HCT116 (cell line): ENCODE measurements at regions not wholly inside any gene's neighbourhood (a gene's known extent, or its start where the extent isn't known, plus 50 kb on each side); places are given as distances from the start of the nearest gene placed in this dataset.

Experiments
- ATAC-seq: fragments of 200-7000 bp; cut with Tn5 transposase; 2 replicates; pipeline ENCODE4 v1.9.1; 2020; ENCODE audit warnings: mild to moderate bottlenecking, moderate library complexity
- BruUV-seq: library from RNA; stranded (reverse); fragments of 400-500 nt; replicated peaks from 2 replicates; lab custom pipeline; 2021; lab: Mats Ljungman, UMichigan
- CTCF ChIA-PET: fragments of 300-600 bp; sonication (Branson Sonifier 250); formaldehyde crosslinking; loops from one replicate; lab custom pipeline; 2021; ENCODE audit warnings: antibody characterized with exemption; lab: Charles Lee
- POLR2A ChIA-PET: fragments of 300-600, 350-600 bp; sonication (Branson Sonifier 250); formaldehyde crosslinking; loops from one replicate; lab custom pipeline; 2021; ENCODE audit warnings: antibody characterized with exemption; lab: Charles Lee
- RAD21 ChIA-PET, 2 experiments: fragments of 300-600 bp; sonication (Branson Sonifier 250); formaldehyde crosslinking; loops; one replicate each; lab custom pipeline; 2023; ENCODE audit warnings: low total read pairs in 2 of 2; ENCODE audit not compliant: uncharacterized antibody in 2 of 2, unreplicated experiment in 2 of 2, low non-redundant PET in 1 of 2; lab: Charles Lee
- DNase-seq: peaks from one replicate; pipeline ENCODE4 v3.0.0-alpha.2; 2010; ENCODE audit warnings: low read depth, low spot score
- H2AFZ ChIP-seq: fragments of 200-600 bp; shearing (Covaris generic), sonication (generic); 2 replicates; pipeline ENCODE4 v1.6.1; 2017; ENCODE audit warnings: low read depth, mixed run types, mixed read lengths, antibody characterized with exemption, low read length; ENCODE audit not compliant: poor library complexity, severe bottlenecking
- H3K27ac ChIP-seq: 2 replicates; pipeline ENCODE4 v1.5.1; 2012; ENCODE audit warnings: low read depth, low read length
- H3K27me3 ChIP-seq: fragments of 200-600 bp; sonication (generic); 2 replicates; pipeline ENCODE4 v1.6.1; 2016; ENCODE audit warnings: mixed run types, low read length, mixed read lengths; ENCODE audit not compliant: insufficient read depth
- H3K36me3 ChIP-seq, 2 experiments: fragments of 200-500 bp in 1 of 2; fragments of 200-600 bp in 1 of 2; sonication (Bioruptor generic) in 1 of 2; sonication (generic) in 1 of 2; 2 replicates each; pipeline versions ENCODE4 v1.5.1 to v1.6.1; 2014 to 2016; ENCODE audit warnings: low read length in 2 of 2, inconsistent platforms in 1 of 2, mixed read lengths in 1 of 2, mixed run types in 1 of 2; ENCODE audit not compliant: insufficient read depth in 2 of 2, control insufficient read depth in 1 of 2
- H3K4me1 ChIP-seq, 2 experiments: fragments of 200-600 bp in 1 of 2; sonication (generic) in 1 of 2; 2 replicates each; pipeline versions ENCODE4 v1.5.1 to v1.6.1; 2012 to 2017; ENCODE audit warnings: low read length in 2 of 2, inconsistent platforms in 1 of 2, mild to moderate bottlenecking in 1 of 2, mixed read lengths in 1 of 2, mixed run types in 1 of 2, moderate library complexity in 1 of 2; ENCODE audit not compliant: insufficient read depth in 2 of 2, control insufficient read depth in 1 of 2
- H3K4me2 ChIP-seq: fragments of 200-600 bp; sonication (generic); 2 replicates; pipeline ENCODE4 v1.6.1; 2017; ENCODE audit warnings: mixed run types, low read length, mixed read lengths
- H3K4me3 ChIP-seq, 2 experiments: fragments of 200-600 bp in 1 of 2; sonication (generic) in 1 of 2; replicated peaks in 1 of 2; 2 replicates each; pipeline ENCODE4 v1.5.1; 2011 to 2016; ENCODE audit warnings: low read length in 2 of 2, control low read depth in 1 of 2, low read depth in 1 of 2, mild to moderate bottlenecking in 1 of 2, mixed read lengths in 1 of 2, mixed run types in 1 of 2
- H3K79me2 ChIP-seq: fragments of 200-600 bp; sonication (generic); 2 replicates; pipeline ENCODE4 v1.6.1; 2017; ENCODE audit warnings: mild to moderate bottlenecking, mixed run types, low read length, moderate library complexity, mixed read lengths; ENCODE audit not compliant: insufficient read depth
- H3K9ac ChIP-seq: fragments of 200-600 bp; sonication (generic); 2 replicates; pipeline ENCODE4 v1.6.1; 2016; ENCODE audit warnings: low read length, mixed read lengths
- H3K9me2 ChIP-seq: fragments of 200-600 bp; sonication (generic), shearing (Covaris generic); 2 replicates; pipeline ENCODE4 v1.6.1; 2017; ENCODE audit warnings: mixed run types, mild to moderate bottlenecking, moderate library complexity; ENCODE audit not compliant: insufficient read depth
- H3K9me3 ChIP-seq, 2 experiments: fragments of 200-500 bp in 1 of 2; fragments of 200-600 bp in 1 of 2; sonication (Bioruptor generic) in 1 of 2; sonication (generic) in 1 of 2; 2 replicates each; pipeline ENCODE4 v1.6.1; 2014 to 2017; ENCODE audit warnings: low read length in 2 of 2, mixed read lengths in 2 of 2, inconsistent platforms in 1 of 2, low read depth in 1 of 2, mild to moderate bottlenecking in 1 of 2, mixed run types in 1 of 2, moderate library complexity in 1 of 2; ENCODE audit not compliant: control insufficient read depth in 1 of 2, insufficient read depth in 1 of 2
- H4K20me1 ChIP-seq: fragments of 200-600 bp; sonication (generic), shearing (Covaris generic); 2 replicates; pipeline ENCODE4 v1.6.1; 2017; ENCODE audit warnings: mixed run types, mild to moderate bottlenecking, moderate library complexity; ENCODE audit not compliant: insufficient read depth
- EZH2phosphoT487 ChIP-seq: fragments of 200-600 bp; IDR thresholded peaks from 2 replicates; pipeline ENCODE4 v1.6.1; 2018; ENCODE audit warnings: antibody characterized with exemption, borderline replicate concordance
- POLR2A ChIP-seq: IDR thresholded peaks from 2 replicates; pipeline ENCODE4 v1.7.0; 2011; ENCODE audit warnings: borderline replicate concordance; ENCODE audit not compliant: insufficient read depth, insufficient read length; ENCODE audit errors: extremely low read depth
- intact Hi-C: fragments of 100-400 bp; cut with micrococcal nuclease; formaldehyde crosslinking; loops from 2 replicates; pipeline ENCODE4 v1.10.0; 2022
- TF ChIP-seq, protein P1 (sequence below): IDR thresholded peaks from 2 replicates; pipeline ENCODE4 v1.6.1; 2012; ENCODE audit warnings: low read depth

- H3K27me3 ChIP-seq = no peaks in the 10 kb centered on the region
- BruUV-seq = no TSS peak
- no peaks in the 10 kb centered on the region for H3K36me3 ChIP-seq
- no peak overlapping the region for H3K9ac ChIP-seq
- peak overlapping the region; percentile 41 for H3K4me2 ChIP-seq
- ATAC-seq (no peak), DNase-seq (no peak)
- no peak overlapping the region for H3K27ac ChIP-seq
- RAD21 ChIA-PET = no interaction called here
- H2AFZ ChIP-seq = no peak overlapping the region
- H3K79me2 ChIP-seq = no peaks in the 10 kb centered on the region
- no peak overlapping the region for H3K4me3 ChIP-seq
- H3K4me1 ChIP-seq = peaks cover 23 to 57% of the 10 kb centered on the region in 2 experiments
- TF ChIP-seq EZH2phosphoT487 (no peak), POLR2A (no peak)
- TF ChIP-seq, protein P1, sequence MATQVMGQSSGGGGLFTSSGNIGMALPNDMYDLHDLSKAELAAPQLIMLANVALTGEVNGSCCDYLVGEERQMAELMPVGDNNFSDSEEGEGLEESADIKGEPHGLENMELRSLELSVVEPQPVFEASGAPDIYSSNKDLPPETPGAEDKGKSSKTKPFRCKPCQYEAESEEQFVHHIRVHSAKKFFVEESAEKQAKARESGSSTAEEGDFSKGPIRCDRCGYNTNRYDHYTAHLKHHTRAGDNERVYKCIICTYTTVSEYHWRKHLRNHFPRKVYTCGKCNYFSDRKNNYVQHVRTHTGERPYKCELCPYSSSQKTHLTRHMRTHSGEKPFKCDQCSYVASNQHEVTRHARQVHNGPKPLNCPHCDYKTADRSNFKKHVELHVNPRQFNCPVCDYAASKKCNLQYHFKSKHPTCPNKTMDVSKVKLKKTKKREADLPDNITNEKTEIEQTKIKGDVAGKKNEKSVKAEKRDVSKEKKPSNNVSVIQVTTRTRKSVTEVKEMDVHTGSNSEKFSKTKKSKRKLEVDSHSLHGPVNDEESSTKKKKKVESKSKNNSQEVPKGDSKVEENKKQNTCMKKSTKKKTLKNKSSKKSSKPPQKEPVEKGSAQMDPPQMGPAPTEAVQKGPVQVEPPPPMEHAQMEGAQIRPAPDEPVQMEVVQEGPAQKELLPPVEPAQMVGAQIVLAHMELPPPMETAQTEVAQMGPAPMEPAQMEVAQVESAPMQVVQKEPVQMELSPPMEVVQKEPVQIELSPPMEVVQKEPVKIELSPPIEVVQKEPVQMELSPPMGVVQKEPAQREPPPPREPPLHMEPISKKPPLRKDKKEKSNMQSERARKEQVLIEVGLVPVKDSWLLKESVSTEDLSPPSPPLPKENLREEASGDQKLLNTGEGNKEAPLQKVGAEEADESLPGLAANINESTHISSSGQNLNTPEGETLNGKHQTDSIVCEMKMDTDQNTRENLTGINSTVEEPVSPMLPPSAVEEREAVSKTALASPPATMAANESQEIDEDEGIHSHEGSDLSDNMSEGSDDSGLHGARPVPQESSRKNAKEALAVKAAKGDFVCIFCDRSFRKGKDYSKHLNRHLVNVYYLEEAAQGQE = no peak
- H4K20me1 ChIP-seq = no peaks in the 10 kb centered on the region
- no peaks in the 10 kb centered on the region for H3K9me3 ChIP-seq
- POLR2A ChIA-PET = no interaction called here
- CTCF ChIA-PET = interaction anchor here (1.4 kb wide), 1 partner anchor 17 kb away, joined by 5 read pairs; no protein-coding TSS in a partner anchor
- H3K9me2 ChIP-seq = no peaks in the 10 kb centered on the region
- intact Hi-C loops = no loop called here
Measured at GRCh38 chr2:237182422-237183123, 96.9 kb downstream of the COPS8 start.
